NB4 (cell line): ENCODE measurements at regions not wholly inside any gene's neighbourhood (a gene's known extent, or its start where the extent isn't known, plus 50 kb on each side); places are given as distances from the start of the nearest gene placed in this dataset.

Source experiments
- POLR2A ChIP-seq: IDR thresholded peaks from 2 replicates; pipeline ENCODE4 v1.6.1; 2011; ENCODE audit warnings: mild to moderate bottlenecking; ENCODE audit not compliant: insufficient read length; ENCODE audit errors: extremely low read depth
- TF ChIP-seq, protein P1 (sequence below): IDR thresholded peaks from one replicate; pipeline ENCODE4 v1.5.1; 2012; ENCODE audit warnings: low read depth, low read length

DNA sequence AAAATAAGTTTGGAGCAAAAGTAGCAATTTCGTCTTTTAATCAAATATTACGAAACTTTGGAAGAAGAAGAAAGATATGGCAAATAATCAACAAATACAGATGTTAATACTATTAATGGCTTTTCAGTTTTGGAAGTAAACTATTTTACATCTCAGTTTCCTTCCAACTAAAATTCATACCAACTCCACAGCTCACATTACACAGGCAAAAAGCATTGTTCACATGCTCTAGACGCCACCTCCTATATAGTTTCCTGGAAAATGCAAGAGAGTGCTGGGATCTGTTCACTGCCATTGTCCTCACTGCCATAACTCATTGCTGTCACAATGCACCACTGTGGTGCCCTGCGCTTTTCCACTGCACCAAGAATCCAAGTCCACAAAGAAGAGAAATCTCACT, 149.0 kb upstream of the FTMT start:
- no peak for TF ChIP-seq POLR2A
- TF ChIP-seq, protein P1, sequence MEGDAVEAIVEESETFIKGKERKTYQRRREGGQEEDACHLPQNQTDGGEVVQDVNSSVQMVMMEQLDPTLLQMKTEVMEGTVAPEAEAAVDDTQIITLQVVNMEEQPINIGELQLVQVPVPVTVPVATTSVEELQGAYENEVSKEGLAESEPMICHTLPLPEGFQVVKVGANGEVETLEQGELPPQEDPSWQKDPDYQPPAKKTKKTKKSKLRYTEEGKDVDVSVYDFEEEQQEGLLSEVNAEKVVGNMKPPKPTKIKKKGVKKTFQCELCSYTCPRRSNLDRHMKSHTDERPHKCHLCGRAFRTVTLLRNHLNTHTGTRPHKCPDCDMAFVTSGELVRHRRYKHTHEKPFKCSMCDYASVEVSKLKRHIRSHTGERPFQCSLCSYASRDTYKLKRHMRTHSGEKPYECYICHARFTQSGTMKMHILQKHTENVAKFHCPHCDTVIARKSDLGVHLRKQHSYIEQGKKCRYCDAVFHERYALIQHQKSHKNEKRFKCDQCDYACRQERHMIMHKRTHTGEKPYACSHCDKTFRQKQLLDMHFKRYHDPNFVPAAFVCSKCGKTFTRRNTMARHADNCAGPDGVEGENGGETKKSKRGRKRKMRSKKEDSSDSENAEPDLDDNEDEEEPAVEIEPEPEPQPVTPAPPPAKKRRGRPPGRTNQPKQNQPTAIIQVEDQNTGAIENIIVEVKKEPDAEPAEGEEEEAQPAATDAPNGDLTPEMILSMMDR: no peak
